ENCODE measurements at regions not wholly inside any gene's neighbourhood (a gene's known extent, or its start where the extent isn't known, plus 50 kb on each side); places are given as distances from the start of the nearest gene placed in this dataset.

DNA sequence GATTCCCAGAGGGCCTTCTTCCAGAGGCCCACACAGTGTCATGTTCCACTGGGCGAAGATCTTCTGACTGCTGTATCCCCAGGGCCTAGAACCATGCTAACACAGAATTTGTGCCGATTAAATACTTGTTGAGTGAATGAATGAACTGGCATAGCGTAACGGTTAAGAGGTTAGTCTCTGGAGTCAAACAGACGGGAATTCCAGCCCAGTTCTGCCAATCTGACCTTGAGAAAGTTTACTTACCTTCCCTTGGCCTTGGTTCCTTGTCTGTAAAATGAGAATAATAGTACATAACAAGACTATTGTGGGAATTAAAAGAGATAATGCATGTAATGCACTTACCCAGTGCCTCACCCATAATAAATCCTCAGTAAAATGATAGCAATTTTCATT lies 58.3 kb upstream of the PLAC1 start:
- WGBS (ENCODE audit: extremely low coverage, insufficient read length, low lambda C conversion rate): no CpG with 5 or more reads among the region's 5 CpGs

More for the DNA sequence above, 58.3 kb upstream of the PLAC1 start:
- Histone ChIP-seq H4K20me1 (ENCODE audit: control insufficient read depth, insufficient read depth, insufficient read length) (no peaks in the 10 kb centered on the region), H4K91ac (ENCODE audit: insufficient read length, low read depth, low read length) (no peak overlapping the region), H2BK12ac (ENCODE audit: insufficient read length, low read depth, low read length) (no peak overlapping the region), H3K9me3 (ENCODE audit: control insufficient read depth, low read depth, low read length) (no peaks in the 10 kb centered on the region), H3K79me2 (ENCODE audit: insufficient read depth, low read length) (no peaks in the 10 kb centered on the region), H2AK5ac (ENCODE audit: insufficient read length, low read length) (no peak overlapping the region), H3K14ac (ENCODE audit: insufficient read depth, low read length) (no peak overlapping the region), H4K5ac (ENCODE audit: insufficient read length, low read depth, low read length) (no peak overlapping the region), H3K4me2 (ENCODE audit: insufficient read depth, insufficient read length, low read length) (no peak overlapping the region), H3K79me1 (ENCODE audit: insufficient read depth, low read depth, low read length, poor library complexity, severe bottlenecking) (no peaks in the 10 kb centered on the region), H3K27me3 (ENCODE audit: insufficient read depth, low read length) (no peaks in the 10 kb centered on the region), H2BK15ac (ENCODE audit: low read depth, low read length) (no peak overlapping the region), H3K56ac (ENCODE audit: insufficient read length, low read depth, low read length) (no peak overlapping the region), H2BK5ac (ENCODE audit: insufficient read length, low read length) (no peak overlapping the region), H3K4me1 (ENCODE audit: insufficient read depth, low read length) (peaks cover 5% of the 10 kb centered on the region; the same call in 1 of the 2 replicates), H2BK120ac (ENCODE audit: low read depth, low read length, poor library complexity, severe bottlenecking) (no peak overlapping the region), H2BK20ac (ENCODE audit: low read depth, low read length, poor library complexity, severe bottlenecking) (no peak overlapping the region), H4K8ac (replicated peaks; ENCODE audit: insufficient read length, low read depth, low read length) (no peak overlapping the region), H3K4ac (ENCODE audit: low read depth, low read length) (no peak overlapping the region), H3K9ac (ENCODE audit: extremely low read depth, insufficient read length, low read length) (no peak overlapping the region), H3K27ac (ENCODE audit: insufficient read length, low read depth, low read length) (no peak overlapping the region), H3K23ac (ENCODE audit: insufficient read length, low read depth, low read length) (no peak overlapping the region), H3K18ac (ENCODE audit: insufficient read length, low read depth, low read length) (no peak overlapping the region), H2AFZ (ENCODE audit: low read length) (no peak overlapping the region), H3T11ph (ENCODE audit: low read length) (no peak overlapping the region), H3K23me2 (ENCODE audit: insufficient read length, low read depth, low read length, poor library complexity, severe bottlenecking) (no peaks in the 10 kb centered on the region)
- H3K9me3 Mint-ChIP-seq: peaks cover 3 to 77% of the 10 kb centered on the region in 2 experiments; a peak in 3 of 5 replicates
- no peaks in the 10 kb centered on the region; the same call in 1 of the 2 replicates for H3K27me3 Mint-ChIP-seq (ENCODE audit: low read depth)
- H3K4me1 Mint-ChIP-seq: peaks cover 19 to 41% of the 10 kb centered on the region in 2 experiments
- DNase-seq: no peak
- peak overlapping the region in 2 of 3 experiments; percentile 48 to 60; a peak in 1 of 7 replicates for H3K27ac Mint-ChIP-seq
- H3K4me3 Mint-ChIP-seq: no peak overlapping the region
- TF ChIP-seq CTCF (conservative IDR thresholded peaks at IDR 0.05): no peak
- peaks cover 0 to 3% (median 0%) of the 10 kb centered on the region in 3 experiments; a peak in 4 of 7 replicates for H3K36me3 Mint-ChIP-seq (ENCODE audit: insufficient read depth in 1 of 3, low read depth in 3 of 3)

Data from H9 (cell line).